LNCaP clone FGC (cell line): ENCODE measurements at regions not wholly inside any gene's neighbourhood (a gene's known extent, or its start where the extent isn't known, plus 50 kb on each side); places are given as distances from the start of the nearest gene placed in this dataset.

ENCODE experiments used
- DNase-seq: peaks from one replicate; pipeline ENCODE4 v3.0.0-alpha.2; 2011; ENCODE audit warnings: low read depth
- H3K4me3 ChIP-seq: 2 replicates; pipeline ENCODE4 v1.5.1; 2011; ENCODE audit warnings: mild to moderate bottlenecking, low read depth, low read length, control low read depth
- TF ChIP-seq, protein P1 (sequence below): IDR thresholded peaks from 2 replicates; pipeline ENCODE4 v1.5.1; 2012; ENCODE audit warnings: mild to moderate bottlenecking; ENCODE audit not compliant: control insufficient read depth, insufficient read depth; ENCODE audit errors: extremely low read depth

DNA sequence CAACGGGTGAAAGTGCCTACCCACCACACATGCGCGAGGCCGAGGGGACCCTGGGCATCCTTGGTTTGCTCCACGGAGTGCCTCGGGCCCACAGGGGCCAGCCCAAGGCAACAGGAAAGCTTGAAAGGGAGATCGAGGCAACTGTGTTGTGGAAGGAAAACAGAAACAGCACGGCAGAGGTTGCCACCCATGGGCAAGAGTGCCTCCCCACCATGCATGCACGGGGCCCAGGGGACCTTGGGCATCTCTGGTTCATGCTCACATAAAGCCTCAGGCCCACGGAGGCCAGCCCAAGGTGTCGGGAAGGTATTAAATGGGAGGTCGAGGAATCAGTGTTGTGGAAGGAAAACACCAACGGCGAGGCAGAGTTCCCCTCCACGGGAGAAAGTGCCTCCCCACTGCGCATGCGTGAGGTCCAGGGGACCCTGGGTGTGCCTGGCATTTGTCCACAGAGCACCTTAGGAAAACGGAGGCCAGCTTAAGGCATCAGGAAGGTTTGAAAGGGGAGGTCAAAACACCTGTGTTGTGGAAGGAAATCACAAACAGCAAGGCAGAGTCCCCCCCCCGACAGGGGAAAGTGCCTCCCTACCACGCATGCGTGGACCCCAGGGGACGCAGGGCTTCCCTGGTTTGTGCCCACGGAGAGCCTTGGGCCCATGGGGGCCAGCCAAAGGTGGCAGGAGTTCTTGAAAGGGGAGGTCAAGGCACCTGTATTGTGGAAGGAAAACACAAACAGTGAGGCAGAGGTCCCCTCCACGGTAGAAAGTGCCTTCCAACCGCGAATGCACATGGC lies 367.3 kb downstream of the ALG10 start:
- TF ChIP-seq, protein P1, sequence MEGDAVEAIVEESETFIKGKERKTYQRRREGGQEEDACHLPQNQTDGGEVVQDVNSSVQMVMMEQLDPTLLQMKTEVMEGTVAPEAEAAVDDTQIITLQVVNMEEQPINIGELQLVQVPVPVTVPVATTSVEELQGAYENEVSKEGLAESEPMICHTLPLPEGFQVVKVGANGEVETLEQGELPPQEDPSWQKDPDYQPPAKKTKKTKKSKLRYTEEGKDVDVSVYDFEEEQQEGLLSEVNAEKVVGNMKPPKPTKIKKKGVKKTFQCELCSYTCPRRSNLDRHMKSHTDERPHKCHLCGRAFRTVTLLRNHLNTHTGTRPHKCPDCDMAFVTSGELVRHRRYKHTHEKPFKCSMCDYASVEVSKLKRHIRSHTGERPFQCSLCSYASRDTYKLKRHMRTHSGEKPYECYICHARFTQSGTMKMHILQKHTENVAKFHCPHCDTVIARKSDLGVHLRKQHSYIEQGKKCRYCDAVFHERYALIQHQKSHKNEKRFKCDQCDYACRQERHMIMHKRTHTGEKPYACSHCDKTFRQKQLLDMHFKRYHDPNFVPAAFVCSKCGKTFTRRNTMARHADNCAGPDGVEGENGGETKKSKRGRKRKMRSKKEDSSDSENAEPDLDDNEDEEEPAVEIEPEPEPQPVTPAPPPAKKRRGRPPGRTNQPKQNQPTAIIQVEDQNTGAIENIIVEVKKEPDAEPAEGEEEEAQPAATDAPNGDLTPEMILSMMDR, result no peak
- DNase-seq, result no peak
- no peak overlapping the region for H3K4me3 ChIP-seq

DNA sequence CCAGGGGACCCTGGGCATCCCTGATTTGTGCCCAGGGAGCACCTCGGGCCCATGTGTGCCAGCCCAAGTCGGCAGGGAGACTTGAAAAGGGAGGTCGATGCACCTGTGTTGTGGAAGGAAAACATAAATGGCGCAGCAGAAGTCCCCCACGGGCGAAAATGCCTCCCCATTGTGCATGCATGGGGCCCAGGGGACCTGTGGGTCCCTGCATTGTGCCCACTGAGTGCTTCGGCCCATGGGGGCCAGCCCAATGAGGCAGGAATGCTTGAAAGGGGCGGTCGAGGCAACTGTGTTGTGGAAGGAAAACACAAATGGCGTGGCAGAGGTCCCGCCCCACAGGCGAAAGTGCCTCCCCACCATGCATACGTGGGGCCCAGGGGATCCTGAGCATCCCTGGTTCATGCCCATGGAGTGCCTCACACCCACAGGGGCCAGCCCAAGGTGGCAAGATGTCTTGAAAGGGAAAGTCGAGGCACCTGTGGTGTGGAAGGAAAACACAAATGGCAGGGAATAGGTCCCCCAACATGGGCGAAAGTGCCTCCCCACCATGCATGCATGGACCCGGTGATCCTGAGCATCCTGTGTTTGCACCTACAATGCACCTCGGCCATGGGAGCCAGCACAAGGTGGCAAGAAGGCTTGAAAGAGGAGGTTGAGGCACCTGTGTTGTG lies 368.0 kb downstream of the ALG10 start:
- no peak overlapping the region for H3K4me3 ChIP-seq
- DNase-seq, result no peak
- TF ChIP-seq, protein P1, result no peak

DNA sequence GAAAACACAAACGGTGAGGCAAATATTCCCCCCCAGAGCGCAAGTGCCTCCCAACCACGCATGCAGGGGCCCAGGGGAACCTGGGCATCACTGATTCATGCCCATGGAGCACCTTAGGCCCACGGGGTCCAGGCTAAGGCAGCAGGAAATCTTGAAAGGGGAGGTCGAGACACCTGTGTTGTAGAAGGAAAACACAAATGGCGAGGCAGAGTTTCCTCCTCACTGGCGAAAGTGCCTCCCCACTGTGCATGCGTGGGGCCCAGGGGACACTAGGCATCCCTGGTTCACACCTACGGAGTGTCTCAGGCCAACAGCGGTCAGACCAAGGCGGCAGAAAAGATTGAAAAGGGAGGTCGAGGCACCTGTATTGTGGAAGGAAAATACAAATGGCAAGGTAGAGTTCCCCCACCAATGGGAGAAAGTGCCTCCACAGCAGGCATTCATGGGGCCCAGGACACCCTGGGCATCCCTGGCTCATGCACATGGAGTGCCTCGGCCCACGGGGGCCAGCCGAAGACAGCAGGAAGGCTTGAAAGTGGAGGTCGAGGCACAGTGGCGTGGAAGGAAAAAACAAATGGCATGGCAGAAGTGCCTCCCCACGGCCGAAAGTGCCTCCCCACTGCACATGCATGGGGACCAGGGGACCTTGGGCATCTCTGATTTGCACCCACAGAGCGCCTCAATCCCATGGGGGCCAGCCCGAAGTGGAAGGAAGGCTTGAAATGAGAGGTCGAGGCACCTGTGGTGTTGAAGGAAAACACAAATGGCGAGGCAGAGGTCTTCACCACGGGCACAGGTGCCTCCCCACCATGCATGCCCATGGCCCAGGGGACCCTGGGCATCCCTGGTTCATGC lies 368.8 kb downstream of the ALG10 start:
- no peak overlapping the region for H3K4me3 ChIP-seq
- no peak for DNase-seq
- TF ChIP-seq, protein P1, result no peak

DNA sequence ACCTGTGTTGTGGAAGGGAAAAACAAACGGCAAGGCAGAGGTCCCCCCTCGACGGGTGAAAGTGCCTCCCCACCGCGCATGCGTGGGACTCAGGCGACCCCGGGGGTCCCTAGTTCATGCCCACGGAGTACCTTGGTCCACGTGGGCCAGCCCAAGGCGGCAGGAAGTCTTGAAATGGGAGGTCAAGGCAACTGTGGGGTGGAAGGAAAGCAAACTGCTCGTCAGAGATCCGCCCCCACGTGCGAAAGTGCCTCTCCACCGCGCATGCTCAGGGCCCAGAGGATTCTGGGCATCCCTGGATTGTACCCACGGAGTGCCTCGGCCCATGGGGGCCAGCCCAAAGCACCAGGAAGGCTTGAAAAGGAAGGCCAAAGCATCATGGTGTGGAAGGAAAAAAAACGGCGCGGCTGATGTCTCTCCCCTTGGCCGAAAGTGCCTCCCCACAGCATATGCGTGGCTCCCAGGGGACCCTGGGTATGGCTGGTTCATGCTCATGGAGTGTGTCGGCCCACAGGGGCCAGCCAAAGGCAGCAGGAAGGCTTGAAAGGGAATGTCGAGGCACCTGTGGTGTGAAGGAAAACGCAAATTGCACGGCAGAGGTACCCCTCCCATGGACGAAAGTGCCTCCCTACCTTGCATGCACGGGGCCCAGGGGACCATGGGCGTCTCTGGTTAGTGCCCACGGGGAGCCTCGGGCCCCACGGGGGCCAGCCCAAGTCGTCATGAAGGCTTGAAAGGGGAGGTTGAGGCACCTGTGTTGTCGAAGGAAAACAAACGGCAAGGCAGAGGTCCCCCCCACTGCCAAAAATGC lies 369.7 kb downstream of the ALG10 start:
- TF ChIP-seq, protein P1, result no peak
- no peak overlapping the region for H3K4me3 ChIP-seq
- DNase-seq, result no peak

DNA sequence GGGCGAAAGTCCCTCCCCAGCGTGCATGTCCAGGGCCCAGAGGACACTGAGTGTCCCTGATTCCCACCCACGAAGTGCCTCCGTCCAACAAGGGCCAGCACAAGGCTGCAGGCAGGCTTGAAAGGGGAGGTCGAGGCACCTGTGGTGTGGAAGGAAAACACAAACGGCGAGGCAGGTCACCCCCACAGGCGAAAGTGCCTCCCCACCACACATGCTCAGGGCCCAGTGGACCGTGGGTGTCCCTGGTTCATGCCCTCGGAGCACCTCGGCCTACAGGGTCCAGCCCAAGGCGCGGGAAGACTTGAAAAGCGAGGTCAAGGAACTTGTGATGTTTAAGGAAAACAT lies 370.4 kb downstream of the ALG10 start:
- TF ChIP-seq, protein P1, result no peak
- DNase-seq, result no peak
- no peak overlapping the region for H3K4me3 ChIP-seq

DNA sequence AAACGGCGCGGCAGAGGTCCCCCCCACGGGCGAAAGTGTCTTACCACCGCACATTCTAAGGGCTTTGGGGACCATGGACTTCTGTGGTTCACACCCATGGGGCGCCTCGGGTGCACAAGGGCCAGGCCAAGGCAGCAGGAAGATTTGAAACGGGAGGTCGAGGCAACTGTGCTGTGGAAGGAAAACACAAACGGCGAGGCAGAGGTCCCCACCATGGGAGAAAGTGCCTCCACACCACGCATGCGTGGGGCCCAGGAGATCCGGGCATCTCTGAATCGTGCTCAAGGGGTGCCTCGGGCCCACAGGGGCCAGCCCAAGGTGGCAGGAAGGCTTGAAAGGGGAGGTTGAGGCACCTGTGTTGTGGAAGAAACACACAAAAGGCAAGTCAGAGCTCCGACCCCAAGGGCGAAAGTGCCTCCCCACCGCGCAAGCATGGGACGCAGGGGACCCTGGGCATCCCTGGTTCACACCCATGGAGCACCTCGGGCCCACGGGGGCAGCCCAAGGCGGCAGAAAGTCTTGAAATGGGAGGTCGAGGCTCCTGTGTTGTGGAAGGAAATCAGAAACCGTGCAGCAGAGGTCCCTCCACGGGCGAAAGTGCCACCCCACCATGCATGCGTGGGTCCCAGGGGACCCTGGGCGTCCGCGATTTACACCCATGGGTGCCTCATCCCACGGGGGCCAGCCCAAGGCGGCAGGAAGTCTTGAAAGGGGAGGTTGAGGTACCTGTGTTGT lies 371.0 kb downstream of the ALG10 start:
- TF ChIP-seq, protein P1, result no peak
- H3K4me3 ChIP-seq, result no peak overlapping the region
- DNase-seq, result no peak
